ENCODE measurements at regions not wholly inside any gene's neighbourhood (a gene's known extent, or its start where the extent isn't known, plus 50 kb on each side); places are given as distances from the start of the nearest gene placed in this dataset.

- intact Hi-C loops (cut with DNase I) = no loop called here
- Histone ChIP-seq H3K4me3 (no peak overlapping the region), H3K27me3 (no peaks in the 10 kb centered on the region), H3K36me3 (no peaks in the 10 kb centered on the region), H3K4me1 (no peaks in the 10 kb centered on the region), H3K9me3 (peaks cover 0 to 18% (median 4%) of the 10 kb centered on the region in 11 donors), H3K27ac (no peak overlapping the region)
- no peak for ATAC-seq
- DNase-seq = no peak
- no peak for TF ChIP-seq CTCF (IDR thresholded peaks at IDR 0.05)
These were observed 254.8 kb downstream of the FAM76B start for GRCh38 chr11:95534809-95535208.

GRCh38 chr11:95534226-95534625 is 255.4 kb downstream of the FAM76B start:
- H3K9me3 ChIP-seq = peaks cover 0 to 18% (median 4%) of the 10 kb centered on the region in 11 donors
- ATAC-seq = no peak
- WGBS, 2 donors = 77 to 88% methylated on average over 1 of the region's 1 CpG
- no peaks in the 10 kb centered on the region for H3K4me1 ChIP-seq
- no peak for DNase-seq
- intact Hi-C loops (cut with DNase I) = no loop called here
- H3K4me3 ChIP-seq = no peak overlapping the region
- TF ChIP-seq CTCF (IDR thresholded peaks at IDR 0.05) = no peak
- H3K27ac ChIP-seq = no peak overlapping the region
- H3K27me3 ChIP-seq = no peaks in the 10 kb centered on the region
- no peaks in the 10 kb centered on the region for H3K36me3 ChIP-seq

GRCh38 chr11:95531116-95531515 is 258.5 kb downstream of the FAM76B start:
- H3K4me1 ChIP-seq = no peaks in the 10 kb centered on the region
- H3K27me3 ChIP-seq = no peaks in the 10 kb centered on the region
- no peak overlapping the region for H3K4me3 ChIP-seq
- H3K27ac ChIP-seq = no peak overlapping the region
- ATAC-seq = no peak
- peaks cover 0 to 18% (median 4%) of the 10 kb centered on the region in 11 donors for H3K9me3 ChIP-seq
- DNase-seq = no peak
- 66 to 78% methylated on average over 3 of the region's 3 CpGs for WGBS, 2 donors
- TF ChIP-seq CTCF (IDR thresholded peaks at IDR 0.05) = no peak
- no peaks in the 10 kb centered on the region for H3K36me3 ChIP-seq
- intact Hi-C loops (cut with DNase I) = no loop called here

- 81% methylated on average over 4 of the region's 4 CpGs for WGBS, 2 donors
- Histone ChIP-seq H3K27me3 (no peaks in the 10 kb centered on the region), H3K9me3 (no peaks in the 10 kb centered on the region), H3K4me3 (no peak overlapping the region), H3K27ac (no peak overlapping the region), H3K36me3 (no peaks in the 10 kb centered on the region), H3K4me1 (no peaks in the 10 kb centered on the region)
- TF ChIP-seq CTCF (IDR thresholded peaks at IDR 0.05) = no peak
- intact Hi-C loops (cut with DNase I) = no loop called here
- ATAC-seq (no peak), DNase-seq (no peak)
These were observed 265.1 kb downstream of the FAM76B start for GRCh38 chr11:95524314-95525036.
